CMK (cell line): ENCODE measurements at regions not wholly inside any gene's neighbourhood (a gene's known extent, or its start where the extent isn't known, plus 50 kb on each side); places are given as distances from the start of the nearest gene placed in this dataset.

Source experiments
- DNase-seq: peaks from one replicate; pipeline ENCODE4 v3.0.0-alpha.2; 2010; ENCODE audit warnings: low read depth

DNA sequence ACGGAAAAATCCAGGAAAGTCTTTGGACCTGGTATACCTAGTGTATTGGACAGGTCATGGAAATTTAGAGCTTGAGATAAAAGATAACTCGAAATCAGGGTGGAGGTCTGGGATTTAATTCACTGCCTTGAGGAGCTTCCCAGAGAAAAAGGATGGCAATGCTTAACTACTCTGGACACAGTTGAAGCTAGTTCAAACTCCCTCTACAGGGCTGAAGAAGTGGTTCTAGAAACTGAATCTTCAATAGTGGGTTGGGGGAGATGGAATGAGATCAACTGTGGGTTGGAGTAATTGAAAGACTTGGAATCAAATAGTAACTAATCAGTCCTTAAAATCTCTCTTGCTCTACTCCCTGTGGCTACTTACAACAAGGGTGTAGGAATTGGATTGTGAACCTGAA, 600.1 kb downstream of the IRS1 start:
- DNase-seq = no peak

- no peak for DNase-seq
Measured at GRCh38 chr2:226198956-226199355, 600.7 kb downstream of the IRS1 start.

GRCh38 chr2:226190479-226191252, 609.0 kb downstream of the IRS1 start:
- DNase-seq = no peak

DNA sequence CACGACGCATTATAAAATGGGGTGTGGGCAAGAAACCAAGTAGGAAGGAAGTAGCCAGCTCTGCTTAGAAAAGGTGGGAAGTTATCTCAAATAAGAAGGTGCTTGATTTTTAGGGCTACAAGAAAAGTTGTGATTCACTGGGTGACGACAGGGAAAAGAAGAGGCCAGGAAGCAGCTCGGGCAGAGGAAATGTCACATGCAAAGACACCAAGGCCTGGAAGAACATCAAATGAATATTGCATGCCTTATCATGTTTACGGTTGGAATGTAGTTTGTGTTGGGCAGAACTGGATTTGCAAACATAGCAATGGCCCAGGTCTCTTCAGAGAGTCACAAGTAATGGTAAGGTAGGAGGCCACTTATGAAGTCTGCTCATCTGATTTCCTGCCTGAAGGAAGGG, 610.6 kb downstream of the IRS1 start:
- DNase-seq = no peak

DNA sequence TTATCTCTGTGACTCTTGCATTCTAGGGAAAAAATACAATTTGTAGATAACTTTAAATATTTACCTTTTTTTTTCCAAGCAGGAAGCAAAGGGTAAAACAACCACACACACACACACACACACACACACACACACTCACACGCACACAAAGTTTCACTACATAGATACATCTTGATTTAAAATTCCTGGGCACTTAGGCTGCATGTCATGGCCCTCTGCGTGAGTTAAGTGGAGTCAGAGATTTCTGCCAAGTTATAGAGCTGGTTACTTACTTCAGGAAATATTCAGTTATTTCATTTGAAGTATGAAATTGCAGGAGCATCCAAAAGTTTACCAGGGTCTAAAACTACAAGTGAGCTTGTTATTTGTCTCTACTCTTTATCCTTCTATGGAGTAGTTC, 612.0 kb downstream of the IRS1 start:
- DNase-seq = no peak

DNA sequence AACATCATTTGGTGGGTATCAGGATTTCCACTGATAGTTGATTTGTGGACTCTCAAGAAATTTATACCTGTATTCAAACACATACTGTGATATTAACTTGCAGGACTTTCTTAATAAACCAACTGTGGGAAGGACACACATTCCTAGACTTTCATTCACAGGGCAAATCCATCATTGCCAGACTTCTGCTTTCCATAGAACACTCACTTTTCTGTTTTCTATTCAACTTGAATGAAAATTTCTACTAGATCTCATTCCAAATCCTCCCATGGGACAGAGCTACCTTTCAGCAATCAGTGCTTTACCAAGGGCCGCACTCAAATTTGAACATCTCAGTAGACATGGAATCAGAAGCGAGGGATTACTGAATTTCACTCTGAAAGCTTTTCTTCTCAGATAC, 612.5 kb downstream of the IRS1 start:
- DNase-seq = no peak

GRCh38 chr2:226185616-226186211, 613.9 kb downstream of the IRS1 start:
- DNase-seq = no peak

GRCh38 chr2:226184940-226185615, 614.5 kb downstream of the IRS1 start:
- no peak for DNase-seq

GRCh38 chr2:226184540-226184939, 615.1 kb downstream of the IRS1 start:
- DNase-seq = no peak

GRCh38 chr2:226183550-226183949, 616.1 kb downstream of the IRS1 start:
- no peak for DNase-seq

- no peak for DNase-seq
Measured at GRCh38 chr2:226183033-226183432, 616.6 kb downstream of the IRS1 start.

GRCh38 chr2:226181909-226182308, 617.7 kb downstream of the IRS1 start:
- DNase-seq = no peak

- no peak for DNase-seq
Measured at GRCh38 chr2:226180281-226180884, 619.2 kb downstream of the IRS1 start.

GRCh38 chr2:226179010-226179409, 620.6 kb downstream of the IRS1 start:
- DNase-seq = no peak

DNA sequence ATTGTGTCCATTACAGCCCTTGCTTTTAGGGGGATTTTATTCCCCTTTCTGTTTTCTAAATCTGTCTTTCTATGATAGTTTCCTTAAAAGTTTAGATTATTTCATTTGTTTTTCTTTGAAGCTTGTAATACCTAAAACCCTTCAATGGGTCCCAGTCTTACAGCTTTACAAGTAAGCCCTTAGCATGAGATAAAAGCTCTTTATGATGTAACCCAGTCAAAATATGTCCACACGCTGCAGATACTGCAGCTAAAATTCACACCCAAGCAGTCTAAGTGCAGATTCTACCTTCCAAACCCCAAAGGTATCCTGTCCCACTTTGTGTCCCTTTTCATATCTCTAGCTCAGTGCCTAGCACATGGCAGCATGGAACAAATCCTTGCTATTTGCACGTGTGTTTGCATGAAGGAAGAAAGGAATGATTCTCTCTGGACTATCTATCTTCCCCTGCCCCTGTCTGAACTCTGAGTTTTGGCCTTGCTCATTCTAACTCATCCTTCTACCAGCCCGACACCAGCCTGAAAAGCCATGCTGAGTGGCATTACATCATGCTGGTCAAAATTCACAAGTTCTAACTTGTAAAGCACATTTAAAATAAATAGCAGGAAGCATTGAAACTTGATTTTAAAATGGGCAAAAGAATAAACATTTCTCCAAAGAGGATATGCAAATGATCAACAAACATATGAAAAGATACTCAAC, 623.2 kb downstream of the IRS1 start:
- no peak for DNase-seq

GRCh38 chr2:226174390-226174789, 625.2 kb downstream of the IRS1 start:
- DNase-seq = no peak

DNA sequence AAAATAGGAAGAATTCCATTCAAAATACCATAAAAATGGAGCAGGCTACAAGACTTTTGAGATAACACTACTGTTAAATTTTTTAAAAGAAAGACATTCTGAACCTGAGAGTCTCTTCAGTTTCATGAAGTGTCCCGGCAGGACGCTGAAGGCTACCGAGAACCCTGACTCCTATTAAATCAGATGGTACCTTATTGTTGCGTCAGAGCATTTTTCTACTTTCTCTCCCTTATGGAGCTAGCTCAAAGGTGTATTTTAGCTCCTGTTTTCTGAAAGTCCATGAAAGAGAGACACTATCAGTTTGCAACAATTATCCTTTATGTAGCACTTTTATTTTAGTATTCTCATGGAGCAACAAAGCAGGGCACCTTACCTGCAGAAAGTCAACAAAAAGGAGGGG, 626.7 kb downstream of the IRS1 start:
- no peak for DNase-seq

- DNase-seq = no peak
Measured at GRCh38 chr2:226172309-226172708, 627.3 kb downstream of the IRS1 start.

DNA sequence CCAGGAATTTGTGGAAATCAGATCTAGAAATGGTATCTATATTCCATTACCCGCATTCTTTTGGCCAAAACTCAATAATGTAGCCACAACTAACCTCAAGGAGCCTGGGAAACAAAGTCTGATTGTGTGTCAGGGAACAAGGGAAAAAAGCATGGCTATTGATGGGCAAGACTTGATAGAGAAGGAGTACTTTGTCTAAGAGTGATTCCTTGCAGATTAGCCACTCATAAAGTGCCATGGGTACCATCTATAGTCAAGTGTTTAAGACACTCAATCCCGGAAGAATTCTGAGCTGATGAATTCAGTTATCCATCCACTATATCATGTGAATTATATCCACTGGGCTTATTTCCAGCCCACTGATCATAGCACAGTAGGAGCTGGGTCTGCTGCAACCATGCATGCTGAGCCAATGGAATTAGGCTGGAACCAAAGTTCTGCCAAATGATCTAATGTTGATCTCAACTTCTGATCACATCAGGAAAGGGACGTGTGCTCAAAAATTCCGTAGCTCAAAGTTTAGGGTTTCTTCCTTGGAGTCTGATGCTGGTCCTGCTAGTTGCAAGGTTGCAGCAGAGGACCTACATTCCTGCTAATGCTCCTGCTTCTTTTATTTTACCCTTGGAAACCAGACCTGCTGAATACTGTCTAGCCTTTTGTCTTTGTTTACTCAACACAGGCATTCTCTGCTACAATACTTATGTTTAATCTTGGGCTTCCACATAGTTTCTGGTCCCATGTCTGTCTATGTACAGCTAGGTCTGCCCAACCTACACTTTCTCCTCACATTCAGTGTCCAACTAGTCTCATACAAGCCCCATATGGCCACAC, 629.7 kb downstream of the IRS1 start:
- DNase-seq = no peak

GRCh38 chr2:226168496-226169160, 631.0 kb downstream of the IRS1 start:
- DNase-seq = no peak

DNA sequence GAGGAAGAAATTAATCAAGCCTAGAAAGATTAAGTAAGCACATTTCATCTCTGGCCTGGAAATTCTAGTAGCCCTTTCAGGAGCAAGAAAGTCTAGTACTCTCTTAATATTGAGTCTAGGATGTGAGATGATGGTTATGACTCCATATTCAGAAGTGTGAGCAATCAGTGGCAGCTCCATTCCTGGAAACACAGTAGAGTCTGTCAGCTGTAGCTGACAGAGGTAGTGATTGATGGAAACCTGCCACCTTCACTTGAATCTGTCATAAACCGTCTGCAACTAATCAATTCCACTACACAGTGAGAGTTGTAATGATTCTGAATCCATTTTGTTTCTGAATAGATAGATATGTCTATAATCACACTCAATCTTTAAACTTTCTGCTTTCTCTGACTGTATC, 635.1 kb downstream of the IRS1 start:
- no peak for DNase-seq
